ENCODE measurements at regions not wholly inside any gene's neighbourhood (a gene's known extent, or its start where the extent isn't known, plus 50 kb on each side); places are given as distances from the start of the nearest gene placed in this dataset.
"Not testable (repeated sequence)": the region's sequence is repeated elsewhere in the genome, so short reads cannot be mapped to it uniquely, and the experiment has no call there.

DNA sequence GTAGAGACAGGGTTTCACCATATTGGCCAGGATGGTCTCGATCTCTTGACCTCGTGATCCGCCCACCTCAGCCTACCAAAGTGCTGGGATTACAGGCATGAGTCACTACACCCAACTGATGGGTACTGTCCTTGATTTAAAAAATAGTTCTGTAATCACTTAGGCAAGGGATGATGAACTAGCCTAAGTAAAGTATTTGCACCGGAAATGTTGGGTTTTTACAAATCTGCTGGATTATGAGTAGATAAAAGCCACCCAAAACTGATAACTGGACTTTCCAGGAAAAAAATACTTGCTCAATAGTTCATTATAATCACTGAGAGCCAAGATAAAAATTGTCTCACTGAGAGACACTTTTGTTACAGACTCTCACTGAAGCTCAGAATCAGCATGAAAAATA lies 218.0 kb downstream of the WNT5A start:
- H3K4me3 ChIP-seq = no peak overlapping the region
- H3K36me3 ChIP-seq = no peaks in the 10 kb centered on the region
- TF ChIP-seq EP300 (IDR thresholded peaks at IDR 0.05) (no peak), POLR2AphosphoS5 (IDR thresholded peaks at IDR 0.05) (no peak), POLR2A (IDR thresholded peaks at IDR 0.05) (no peak)
- TF ChIP-seq, protein P1, sequence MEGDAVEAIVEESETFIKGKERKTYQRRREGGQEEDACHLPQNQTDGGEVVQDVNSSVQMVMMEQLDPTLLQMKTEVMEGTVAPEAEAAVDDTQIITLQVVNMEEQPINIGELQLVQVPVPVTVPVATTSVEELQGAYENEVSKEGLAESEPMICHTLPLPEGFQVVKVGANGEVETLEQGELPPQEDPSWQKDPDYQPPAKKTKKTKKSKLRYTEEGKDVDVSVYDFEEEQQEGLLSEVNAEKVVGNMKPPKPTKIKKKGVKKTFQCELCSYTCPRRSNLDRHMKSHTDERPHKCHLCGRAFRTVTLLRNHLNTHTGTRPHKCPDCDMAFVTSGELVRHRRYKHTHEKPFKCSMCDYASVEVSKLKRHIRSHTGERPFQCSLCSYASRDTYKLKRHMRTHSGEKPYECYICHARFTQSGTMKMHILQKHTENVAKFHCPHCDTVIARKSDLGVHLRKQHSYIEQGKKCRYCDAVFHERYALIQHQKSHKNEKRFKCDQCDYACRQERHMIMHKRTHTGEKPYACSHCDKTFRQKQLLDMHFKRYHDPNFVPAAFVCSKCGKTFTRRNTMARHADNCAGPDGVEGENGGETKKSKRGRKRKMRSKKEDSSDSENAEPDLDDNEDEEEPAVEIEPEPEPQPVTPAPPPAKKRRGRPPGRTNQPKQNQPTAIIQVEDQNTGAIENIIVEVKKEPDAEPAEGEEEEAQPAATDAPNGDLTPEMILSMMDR (IDR thresholded peaks at IDR 0.05) = no peak
- no peaks in the 10 kb centered on the region for H3K4me1 ChIP-seq
- no peak for ATAC-seq
- no peak overlapping the region for H3K27ac ChIP-seq
- no peaks in the 10 kb centered on the region for H3K9me3 ChIP-seq
- no peaks in the 10 kb centered on the region for H3K27me3 ChIP-seq
- WGBS, 2 donors (ENCODE audit: low coverage in 1 of 2) = 94% methylated on average over 4 of the region's 4 CpGs; no CpG with 5 or more reads in 1 of the 2 donors

DNA sequence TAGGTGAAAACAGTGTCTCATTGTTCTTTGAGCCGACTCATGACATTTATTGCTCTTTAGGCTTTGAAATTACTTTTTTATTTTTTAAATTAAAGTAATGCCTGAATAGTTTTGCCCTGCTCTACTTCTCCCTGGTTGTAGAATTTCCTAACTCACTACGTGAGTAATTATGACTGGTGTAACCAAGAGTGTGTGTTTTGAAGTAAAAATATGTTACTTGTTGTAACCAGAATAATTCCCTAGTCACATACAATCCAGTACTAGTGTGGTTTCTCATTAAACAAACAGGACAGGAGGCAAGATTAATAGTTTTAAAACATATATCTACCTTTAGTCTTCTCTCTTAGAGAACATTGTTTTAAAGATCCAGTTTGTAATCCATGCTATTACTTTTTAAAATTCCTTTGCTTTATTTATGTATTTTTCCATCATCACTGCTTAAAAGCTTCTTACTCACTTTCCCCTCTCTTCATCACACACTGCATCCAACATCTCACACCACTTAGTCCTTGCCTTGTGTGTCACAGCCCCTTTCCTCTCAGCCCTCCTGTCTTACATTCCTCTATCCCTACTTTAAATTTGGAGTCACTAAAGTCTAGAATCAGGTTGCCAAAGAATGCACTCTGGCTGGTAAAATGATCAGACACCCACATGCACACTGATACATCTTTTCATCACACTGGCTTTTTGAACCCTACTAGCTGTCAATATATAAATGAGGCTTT lies 219.7 kb downstream of the WNT5A start:
- Histone ChIP-seq H3K9me3 (no peaks in the 10 kb centered on the region), H3K4me3 (no peak overlapping the region), H3K27ac (no peak overlapping the region), H3K4me1 (no peaks in the 10 kb centered on the region), H3K36me3 (no peaks in the 10 kb centered on the region), H3K27me3 (no peaks in the 10 kb centered on the region)
- 43 to 54% methylated on average over 2 of the region's 2 CpGs for WGBS, 2 donors (ENCODE audit: low coverage in 1 of 2)
- TF ChIP-seq POLR2AphosphoS5 (IDR thresholded peaks at IDR 0.05) = no peak
- no peak for TF ChIP-seq POLR2A (IDR thresholded peaks at IDR 0.05)
- no peak for TF ChIP-seq EP300 (IDR thresholded peaks at IDR 0.05)
- TF ChIP-seq, protein P1 (IDR thresholded peaks at IDR 0.05) = no peak
- no peak for ATAC-seq

DNA sequence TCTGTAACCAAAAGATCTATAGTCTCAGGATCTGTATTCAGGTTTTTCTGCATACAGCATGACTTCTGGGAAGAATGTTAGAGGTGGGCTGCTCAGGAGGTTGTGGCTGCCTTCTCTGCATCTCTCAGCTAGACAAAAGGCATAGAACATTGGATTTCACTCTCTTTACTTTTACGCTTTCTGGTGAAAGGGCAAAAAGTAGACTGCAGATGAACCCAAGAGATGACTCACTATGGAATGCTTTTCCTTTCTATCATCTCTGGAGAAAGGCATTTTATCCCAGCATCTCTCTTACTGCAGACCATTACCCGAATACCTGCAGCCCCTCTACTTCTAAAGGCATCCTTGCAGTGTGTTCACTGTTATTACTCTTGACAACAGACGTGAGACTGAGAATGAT lies 222.2 kb downstream of the WNT5A start:
- no peaks in the 10 kb centered on the region for H3K36me3 ChIP-seq
- no peak for ATAC-seq
- H3K9me3 ChIP-seq = no peaks in the 10 kb centered on the region

DNA sequence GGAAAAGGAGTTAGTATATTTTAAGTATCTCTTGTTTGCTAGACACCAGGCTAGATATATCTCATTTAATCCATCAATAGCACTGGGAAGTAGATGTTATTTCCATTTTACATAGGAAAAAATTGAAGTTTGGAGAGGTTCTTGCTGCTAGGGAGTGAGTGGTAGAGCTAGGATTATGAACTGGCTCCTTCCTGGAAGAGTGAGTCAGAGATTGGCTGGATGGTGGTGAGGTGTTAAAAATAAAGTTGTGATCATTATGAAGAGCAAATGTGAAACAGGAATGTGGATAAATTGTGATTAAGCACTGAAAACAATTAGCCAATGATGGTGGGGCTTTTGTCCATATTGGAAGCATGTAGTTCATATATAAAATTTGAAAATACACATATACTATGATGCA lies 234.2 kb downstream of the WNT5A start:
- no peak for ATAC-seq
- no peaks in the 10 kb centered on the region for H3K27me3 ChIP-seq
- no peak overlapping the region for H3K27ac ChIP-seq
- no peaks in the 10 kb centered on the region for H3K4me1 ChIP-seq
- TF ChIP-seq EP300 (IDR thresholded peaks at IDR 0.05) (no peak), POLR2A (IDR thresholded peaks at IDR 0.05) (no peak), POLR2AphosphoS5 (IDR thresholded peaks at IDR 0.05) (no peak)
- TF ChIP-seq, protein P1 (IDR thresholded peaks at IDR 0.05) = no peak
- peaks cover 0 to 7% (median 0%) of the 10 kb centered on the region in 3 donors for H3K9me3 ChIP-seq
- H3K4me3 ChIP-seq = no peak overlapping the region
- no peaks in the 10 kb centered on the region for H3K36me3 ChIP-seq

More for the DNA sequence above, 222.2 kb downstream of the WNT5A start:
- no peaks in the 10 kb centered on the region for H3K4me1 ChIP-seq
- TF ChIP-seq EP300 (IDR thresholded peaks at IDR 0.05) = no peak
- no peak for TF ChIP-seq POLR2A (IDR thresholded peaks at IDR 0.05)
- no peak for TF ChIP-seq POLR2AphosphoS5 (IDR thresholded peaks at IDR 0.05)
- TF ChIP-seq, protein P1 (IDR thresholded peaks at IDR 0.05) = no peak
- no peaks in the 10 kb centered on the region for H3K27me3 ChIP-seq
- no peak overlapping the region for H3K27ac ChIP-seq
- WGBS, 2 donors (ENCODE audit: low coverage in 1 of 2) = 63 to 69% methylated on average over 2 to 3 of the region's 3 CpGs
- no peak overlapping the region for H3K4me3 ChIP-seq

DNA sequence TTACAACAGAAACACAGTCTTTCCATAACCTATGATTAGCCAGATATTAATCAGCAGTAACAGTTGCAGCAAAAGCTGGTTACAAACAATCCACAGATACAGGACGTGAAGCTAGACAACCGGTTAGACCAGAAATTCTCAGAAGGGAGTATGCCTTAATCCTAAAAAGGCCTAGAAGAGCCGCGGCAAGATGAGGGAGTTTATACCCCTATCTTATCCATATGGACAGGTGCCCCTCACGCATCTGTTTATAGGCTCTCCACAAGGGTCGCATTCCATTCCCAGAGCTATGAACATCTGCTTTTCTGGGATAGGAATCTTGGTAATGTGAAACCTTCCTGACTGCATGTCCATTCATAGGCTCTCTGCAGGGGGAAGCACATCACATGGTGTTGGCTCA lies 237.9 kb downstream of the WNT5A start:
- 91 to 93% methylated on average over 6 of the region's 6 CpGs for WGBS, 2 donors (ENCODE audit: low coverage in 1 of 2)
- H3K4me1 ChIP-seq, H3K9me3 ChIP-seq, H3K36me3 ChIP-seq, ATAC-seq, H3K4me3 ChIP-seq, H3K27ac ChIP-seq, H3K27me3 ChIP-seq: not testable (repeated sequence)
